ENCODE measurements at regions not wholly inside any gene's neighbourhood (a gene's known extent, or its start where the extent isn't known, plus 50 kb on each side); places are given as distances from the start of the nearest gene placed in this dataset.

DNA sequence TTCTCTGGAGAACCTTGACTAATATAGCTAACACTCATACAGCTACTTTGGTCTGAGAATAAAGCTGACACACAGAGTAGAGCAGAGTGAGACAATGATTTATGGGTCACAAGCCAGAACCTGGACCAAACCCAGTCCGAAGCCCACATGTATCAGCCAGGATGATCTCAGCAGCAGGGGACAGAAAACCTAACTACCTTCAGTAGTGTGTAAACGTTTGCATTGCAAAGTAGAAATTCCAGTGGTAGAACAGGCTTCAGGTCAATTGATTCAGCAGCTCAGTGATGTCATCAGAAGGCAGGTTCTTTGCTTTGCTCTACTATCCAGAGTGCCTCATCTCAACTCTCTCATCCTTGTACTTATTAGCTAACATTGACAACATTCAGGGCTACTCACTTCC, 62.5 kb upstream of the PALS2 start:
- WGBS, 2 donors, result 29 to 48% methylated on average over 2 of the region's 2 CpGs

DNA sequence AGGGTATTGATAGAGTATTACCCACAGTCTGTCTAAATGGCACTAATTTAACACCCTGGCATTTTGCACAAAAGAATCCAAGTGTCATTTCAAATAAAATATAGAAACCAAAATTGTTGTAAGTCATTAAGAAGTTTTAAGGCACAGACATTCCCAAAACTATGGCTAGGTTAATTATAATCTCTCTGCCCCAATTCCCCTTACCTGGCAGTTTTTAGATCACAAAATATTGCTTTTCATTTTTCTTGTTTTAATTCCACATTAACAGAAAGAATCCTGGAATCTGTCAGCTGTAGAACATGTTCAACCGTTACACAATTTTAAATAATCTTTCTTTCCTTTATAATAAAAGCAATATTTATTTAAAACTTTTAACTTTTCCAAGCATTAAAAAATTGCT, 56.1 kb upstream of the PALS2 start:
- H3K27me3 ChIP-seq, result peaks cover 0 to 3% (median 0%) of the 10 kb centered on the region in 4 donors
- H3K9me3 ChIP-seq, result no peaks in the 10 kb centered on the region
- no peak for DNase-seq
- intact Hi-C loops (cut with DNase I), result no loop called here
- no peak for TF ChIP-seq POLR2A (IDR thresholded peaks at IDR 0.05)
- TF ChIP-seq, protein P1, sequence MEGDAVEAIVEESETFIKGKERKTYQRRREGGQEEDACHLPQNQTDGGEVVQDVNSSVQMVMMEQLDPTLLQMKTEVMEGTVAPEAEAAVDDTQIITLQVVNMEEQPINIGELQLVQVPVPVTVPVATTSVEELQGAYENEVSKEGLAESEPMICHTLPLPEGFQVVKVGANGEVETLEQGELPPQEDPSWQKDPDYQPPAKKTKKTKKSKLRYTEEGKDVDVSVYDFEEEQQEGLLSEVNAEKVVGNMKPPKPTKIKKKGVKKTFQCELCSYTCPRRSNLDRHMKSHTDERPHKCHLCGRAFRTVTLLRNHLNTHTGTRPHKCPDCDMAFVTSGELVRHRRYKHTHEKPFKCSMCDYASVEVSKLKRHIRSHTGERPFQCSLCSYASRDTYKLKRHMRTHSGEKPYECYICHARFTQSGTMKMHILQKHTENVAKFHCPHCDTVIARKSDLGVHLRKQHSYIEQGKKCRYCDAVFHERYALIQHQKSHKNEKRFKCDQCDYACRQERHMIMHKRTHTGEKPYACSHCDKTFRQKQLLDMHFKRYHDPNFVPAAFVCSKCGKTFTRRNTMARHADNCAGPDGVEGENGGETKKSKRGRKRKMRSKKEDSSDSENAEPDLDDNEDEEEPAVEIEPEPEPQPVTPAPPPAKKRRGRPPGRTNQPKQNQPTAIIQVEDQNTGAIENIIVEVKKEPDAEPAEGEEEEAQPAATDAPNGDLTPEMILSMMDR (IDR thresholded peaks at IDR 0.05), result no peak
- no peak overlapping the region for H3K27ac ChIP-seq
- no peaks in the 10 kb centered on the region for H3K36me3 ChIP-seq
- 66 to 79% methylated on average over 1 of the region's 1 CpG for WGBS, 2 donors
- H3K4me1 ChIP-seq, result no peaks in the 10 kb centered on the region
- H3K4me3 ChIP-seq, result no peak overlapping the region

More for the DNA sequence above, 62.5 kb upstream of the PALS2 start:
- TF ChIP-seq, protein P1 (IDR thresholded peaks at IDR 0.05), result no peak
- no peak for TF ChIP-seq POLR2A (IDR thresholded peaks at IDR 0.05)
- intact Hi-C loops (cut with DNase I), result no loop called here
- Histone ChIP-seq H3K27ac (no peak overlapping the region), H3K27me3 (no peaks in the 10 kb centered on the region), H3K36me3 (no peaks in the 10 kb centered on the region), H3K4me1 (no peaks in the 10 kb centered on the region), H3K4me3 (no peak overlapping the region), H3K9me3 (no peaks in the 10 kb centered on the region)
- DNase-seq, result no peak

DNA sequence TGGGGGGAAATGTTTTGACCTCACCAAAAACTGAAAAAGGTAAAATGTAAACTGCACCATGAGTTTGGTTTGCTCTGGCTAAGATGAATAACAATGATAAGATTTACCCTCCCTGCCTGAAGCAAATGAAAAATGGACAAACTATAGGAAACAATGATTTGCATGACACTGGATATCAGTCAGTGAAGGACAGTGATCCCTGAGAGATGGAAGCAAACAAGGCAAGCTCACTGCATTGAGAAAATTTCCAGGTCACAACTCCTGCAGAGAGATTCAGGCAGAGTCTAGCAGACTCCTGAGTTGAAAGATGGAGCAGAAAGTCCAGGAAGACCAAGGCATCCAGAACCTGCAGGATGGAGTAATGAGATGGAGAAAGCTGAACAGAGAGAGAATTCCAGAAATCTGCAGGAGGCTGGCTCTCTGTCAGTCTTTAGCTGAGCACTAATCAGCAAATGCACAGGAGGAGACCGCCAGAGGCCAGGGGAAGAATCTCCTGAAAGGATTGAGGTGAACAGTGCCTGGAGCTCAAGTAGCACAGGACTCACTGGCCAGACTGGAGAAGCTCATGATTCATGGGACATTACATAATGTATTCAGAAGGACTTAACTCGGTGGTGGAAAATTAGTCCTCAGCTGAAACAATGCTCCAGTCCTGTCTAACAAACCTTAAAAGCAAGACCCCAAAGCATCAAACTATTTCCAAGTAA, 51.2 kb upstream of the PALS2 start:
- WGBS, 2 donors, result 55 to 63% methylated on average over 2 of the region's 2 CpGs
- no peak for DNase-seq
- TF ChIP-seq POLR2A (IDR thresholded peaks at IDR 0.05), result no peak
- TF ChIP-seq, protein P1 (IDR thresholded peaks at IDR 0.05), result no peak

More for the DNA sequence above, 51.2 kb upstream of the PALS2 start:
- Histone ChIP-seq H3K36me3 (no peaks in the 10 kb centered on the region), H3K27me3 (peaks cover 0 to 5% (median 0%) of the 10 kb centered on the region in 4 donors), H3K4me3 (no peak overlapping the region), H3K4me1 (no peaks in the 10 kb centered on the region), H3K9me3 (no peaks in the 10 kb centered on the region), H3K27ac (no peak overlapping the region)
- intact Hi-C loops (cut with DNase I), result no loop called here

Data from esophagus squamous epithelium (tissue), 5 donors.